ENCODE measurements at regions not wholly inside any gene's neighbourhood (a gene's known extent, or its start where the extent isn't known, plus 50 kb on each side); places are given as distances from the start of the nearest gene placed in this dataset.
"Not testable (repeated sequence)": the region's sequence is repeated elsewhere in the genome, so short reads cannot be mapped to it uniquely, and the experiment has no call there.

GRCh38 chr17:68759343-68760140 lies 158.4 kb upstream of the FAM20A start:
- DNase-seq (ENCODE audit: low read depth): peak; percentile 60
- peak; percentile 91 for TF ChIP-seq CTCF (IDR thresholded peaks at IDR 0.05; ENCODE audit: low read depth, low read length, missing control alignments)
- H3K4me3 ChIP-seq (ENCODE audit: low read depth, low read length): peak overlapping the region; percentile 6; the same call in 1 of the 2 replicates

GRCh38 chr17:68759002-68759342 lies 157.8 kb upstream of the FAM20A start:
- no peak for DNase-seq (ENCODE audit: low read depth)
- TF ChIP-seq CTCF (IDR thresholded peaks at IDR 0.05; ENCODE audit: low read depth, low read length, missing control alignments): no peak
- H3K4me3 ChIP-seq (ENCODE audit: low read depth, low read length): no peak overlapping the region

- not testable (repeated sequence) for DNase-seq (ENCODE audit: low read depth); H3K4me3 ChIP-seq (ENCODE audit: low read depth, low read length)
Observed at GRCh38 chr17:68757866-68758757, 156.9 kb upstream of the FAM20A start.

- DNase-seq (ENCODE audit: low read depth): no peak
- TF ChIP-seq CTCF (IDR thresholded peaks at IDR 0.05; ENCODE audit: low read depth, low read length, missing control alignments): no peak
- H3K4me3 ChIP-seq (ENCODE audit: low read depth, low read length): no peak overlapping the region
Observed at GRCh38 chr17:68753985-68754769, 153.0 kb upstream of the FAM20A start.

- no peak for TF ChIP-seq CTCF (IDR thresholded peaks at IDR 0.05; ENCODE audit: low read depth, low read length, missing control alignments)
- DNase-seq (ENCODE audit: low read depth): no peak
- no peak overlapping the region for H3K4me3 ChIP-seq (ENCODE audit: low read depth, low read length)
Observed at GRCh38 chr17:68750208-68750562, 149.0 kb upstream of the FAM20A start.

GRCh38 chr17:68749349-68750207 lies 148.4 kb upstream of the FAM20A start:
- H3K4me3 ChIP-seq (ENCODE audit: low read depth, low read length): no peak overlapping the region
- DNase-seq (ENCODE audit: low read depth): no peak
- no peak for TF ChIP-seq CTCF (IDR thresholded peaks at IDR 0.05; ENCODE audit: low read depth, low read length, missing control alignments)

Data from GM12864 (cell line).